GM21390 (cell line): ENCODE measurements at regions not wholly inside any gene's neighbourhood (a gene's known extent, or its start where the extent isn't known, plus 50 kb on each side); places are given as distances from the start of the nearest gene placed in this dataset.

Source experiments
- ATAC-seq: cut with Tn5 transposase; IDR thresholded peaks from one replicate; pipeline ENCODE4 v1.9.1; 2021; ENCODE audit not compliant: unreplicated experiment

DNA sequence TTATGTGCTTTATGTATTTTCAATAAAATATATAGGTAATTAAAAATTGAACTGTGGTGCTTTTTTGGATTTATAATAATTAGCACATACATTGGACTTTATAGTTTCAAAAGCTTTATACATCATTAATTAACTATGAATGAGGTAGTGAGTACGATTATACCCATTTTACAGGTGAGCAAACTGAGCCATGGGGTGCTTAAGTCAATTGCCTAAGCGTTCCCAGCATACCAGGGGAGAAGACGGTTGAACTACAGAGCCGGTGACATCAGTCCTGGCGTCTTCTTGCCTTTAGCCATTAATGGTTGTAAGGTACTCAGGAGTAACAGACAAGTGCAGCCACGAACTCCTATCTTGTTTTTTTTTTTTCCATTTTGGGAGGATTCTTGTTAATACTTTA is 172.8 kb downstream of the GATA3 start:
- ATAC-seq = no peak

DNA sequence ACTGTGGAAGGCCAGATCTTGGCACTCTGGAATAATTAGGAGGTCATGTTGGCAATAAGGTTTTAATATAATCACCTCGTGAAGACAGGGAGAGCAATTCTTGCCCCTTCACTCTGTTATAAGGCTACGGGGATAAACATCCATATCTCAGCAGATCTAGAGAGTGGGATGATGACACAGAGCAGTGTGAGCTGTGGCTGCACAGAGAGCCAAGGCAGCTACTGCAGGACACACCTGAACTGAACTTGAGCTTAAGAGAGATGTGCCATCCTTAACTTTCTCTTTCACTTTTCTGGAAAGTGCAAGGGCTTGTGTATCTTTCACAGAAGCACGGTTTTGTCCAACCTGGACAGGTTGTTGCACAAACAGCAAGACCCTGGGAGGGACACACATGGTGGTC is 174.7 kb downstream of the GATA3 start:
- no peak for ATAC-seq

DNA sequence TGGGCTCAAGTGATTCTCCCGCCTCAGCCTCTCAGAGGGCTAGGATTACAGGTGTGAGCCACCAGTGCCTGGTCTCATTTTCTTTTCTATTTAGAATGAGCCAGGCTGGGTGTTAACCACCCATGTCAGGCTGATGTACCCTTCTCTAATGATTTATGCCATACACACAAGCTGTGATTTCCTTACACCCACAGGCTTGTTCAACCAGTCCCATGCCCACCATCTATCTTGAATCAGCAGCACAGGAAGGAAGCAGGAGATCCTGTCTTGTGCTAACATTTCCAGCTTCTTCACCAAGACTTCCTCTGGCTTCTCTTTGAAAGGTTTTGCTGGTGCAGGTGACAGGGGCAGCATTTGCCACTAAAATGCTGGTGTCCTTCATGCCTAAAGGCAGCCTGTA is 176.4 kb downstream of the GATA3 start:
- ATAC-seq = no peak

DNA sequence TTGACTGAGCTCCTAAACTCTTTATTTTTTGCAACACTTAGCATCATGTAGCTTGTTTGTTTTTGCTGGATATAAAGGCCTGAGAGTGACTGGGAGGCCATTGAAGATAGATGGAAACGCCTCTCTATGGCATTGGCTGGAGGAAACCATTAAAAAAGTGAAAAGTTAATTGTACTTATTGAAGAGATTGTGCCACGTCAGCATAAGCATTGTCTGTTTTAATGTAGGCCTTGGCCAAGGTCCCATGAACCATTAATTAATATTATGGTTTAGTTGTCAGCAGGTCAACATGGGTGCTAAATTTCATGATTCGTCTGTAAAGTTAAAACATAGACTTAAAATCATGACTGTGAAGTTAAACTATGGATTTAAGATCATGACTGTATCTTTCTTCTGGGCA is 178.6 kb downstream of the GATA3 start:
- ATAC-seq = no peak

DNA sequence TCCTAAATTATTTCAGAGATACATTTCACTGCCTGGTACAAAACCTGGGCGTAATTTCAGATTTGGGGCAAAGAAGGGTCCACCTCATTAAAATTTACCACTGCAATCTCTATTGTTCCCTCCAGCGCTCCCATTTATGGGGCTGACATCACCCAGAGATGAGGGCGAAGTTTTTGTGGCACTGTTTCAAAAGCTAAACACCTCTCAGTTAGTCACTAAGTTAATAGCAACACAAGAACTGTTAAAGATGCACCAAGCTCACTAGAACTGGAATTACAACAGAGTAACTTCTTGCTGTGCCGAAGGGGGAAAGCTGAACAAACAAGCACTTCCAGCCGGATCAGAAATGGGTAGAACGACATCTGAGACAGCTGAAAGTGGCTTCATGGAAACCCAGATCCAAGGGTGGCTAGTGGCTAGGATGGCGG is 179.4 kb downstream of the GATA3 start:
- no peak for ATAC-seq

DNA sequence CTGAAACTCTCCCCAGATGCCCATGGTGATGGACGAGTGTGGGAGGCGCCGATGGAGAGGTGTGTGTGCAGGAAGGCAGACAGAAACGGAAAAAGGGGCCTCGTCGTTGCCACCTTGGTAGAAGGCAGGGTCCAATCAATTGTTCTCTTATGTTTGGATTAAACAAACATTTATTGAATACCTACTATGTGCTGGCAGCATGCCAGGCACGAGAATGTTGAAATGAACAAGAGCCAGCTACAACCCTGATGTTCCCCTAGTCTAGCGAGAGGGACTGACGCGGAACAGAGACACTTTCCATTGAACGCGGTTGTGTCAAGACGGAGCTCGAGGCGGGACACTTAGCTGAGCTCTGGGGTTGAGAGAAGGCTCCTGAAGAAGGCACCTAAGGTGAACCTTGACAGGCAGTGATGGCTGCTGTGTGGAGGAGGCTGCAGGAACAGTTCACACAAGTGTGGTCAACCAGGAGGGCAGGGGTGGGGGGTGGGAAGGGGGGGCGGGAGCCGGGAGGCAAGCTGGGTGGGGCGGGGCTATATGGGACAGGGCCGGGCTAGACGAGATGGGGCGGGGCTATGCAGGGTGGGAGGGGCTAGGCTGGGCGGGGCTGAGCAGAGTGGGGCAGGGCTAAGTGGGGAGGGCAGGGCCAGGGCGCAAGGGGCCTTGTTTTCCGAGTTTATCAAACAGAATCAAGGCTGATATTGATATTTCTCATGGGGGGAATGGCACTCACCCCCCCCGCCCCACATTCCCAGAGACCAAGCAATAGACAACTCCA is 181.0 kb downstream of the GATA3 start:
- ATAC-seq = no peak

DNA sequence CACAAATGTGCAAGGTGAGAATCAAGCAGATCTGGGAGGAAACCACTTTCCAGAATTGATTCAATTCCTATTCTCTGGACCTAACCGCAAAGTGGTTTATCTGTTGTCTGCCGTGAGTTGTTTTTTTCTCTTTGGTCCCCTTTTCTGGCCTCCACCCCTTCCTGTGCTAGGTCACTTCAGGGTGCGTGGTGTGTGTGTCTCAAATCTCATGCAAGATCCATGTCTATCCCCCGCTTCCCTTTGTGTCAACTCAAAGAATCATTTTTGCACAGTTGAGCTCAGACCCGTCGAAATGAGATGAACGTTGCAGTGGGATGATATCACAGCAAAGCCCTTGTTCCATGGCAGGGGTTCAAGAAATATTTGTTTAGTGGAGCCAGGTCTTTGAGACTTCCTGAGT is 184.5 kb downstream of the GATA3 start:
- no peak for ATAC-seq

DNA sequence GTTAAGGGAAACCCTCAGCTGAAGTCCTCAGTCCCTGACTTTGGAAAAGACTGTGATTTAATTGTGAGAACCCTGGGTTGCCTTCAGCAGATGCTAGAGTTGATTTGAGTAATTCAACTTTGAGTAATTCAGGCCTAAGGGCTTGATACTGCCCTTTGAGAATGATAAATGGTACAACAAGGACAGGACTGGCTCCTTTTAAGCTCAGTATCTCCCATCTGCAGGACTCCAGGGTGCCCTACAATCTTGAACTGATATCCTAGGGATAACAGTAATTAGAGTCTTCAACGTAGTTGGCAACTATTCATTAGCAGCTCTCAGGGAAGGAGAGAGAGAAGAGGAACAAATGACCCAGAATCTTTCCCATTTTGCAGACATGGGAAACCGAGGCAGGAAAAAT is 186.4 kb downstream of the GATA3 start:
- no peak for ATAC-seq

DNA sequence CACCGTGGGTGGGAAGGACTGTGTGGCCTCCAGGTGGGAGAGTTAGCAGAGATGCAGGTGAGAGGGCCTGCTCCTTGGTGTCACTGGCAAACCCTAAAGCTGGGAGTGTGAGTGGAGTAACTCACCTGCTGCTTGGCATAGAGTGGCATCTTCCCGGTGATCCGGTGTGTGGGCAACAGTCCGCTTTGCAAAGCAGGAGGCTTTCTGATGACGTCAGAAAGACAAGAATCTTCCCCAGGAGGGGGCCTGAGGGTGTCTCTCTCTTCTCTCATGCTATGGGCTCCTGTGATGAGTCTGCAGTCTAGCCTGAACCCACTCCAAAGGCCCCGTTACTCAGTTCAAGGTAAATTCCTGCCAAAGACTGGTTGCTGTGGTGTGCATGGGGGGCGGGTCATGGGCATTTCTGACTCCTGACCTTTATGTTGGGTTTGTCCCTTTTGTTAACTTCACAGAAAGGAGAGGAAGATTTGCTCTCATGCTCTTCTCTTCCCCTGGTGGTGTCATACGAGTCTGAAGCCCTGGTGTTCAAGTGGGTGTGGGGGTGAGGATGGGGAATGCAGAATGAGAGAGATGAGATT is 187.9 kb downstream of the GATA3 start:
- no peak for ATAC-seq

DNA sequence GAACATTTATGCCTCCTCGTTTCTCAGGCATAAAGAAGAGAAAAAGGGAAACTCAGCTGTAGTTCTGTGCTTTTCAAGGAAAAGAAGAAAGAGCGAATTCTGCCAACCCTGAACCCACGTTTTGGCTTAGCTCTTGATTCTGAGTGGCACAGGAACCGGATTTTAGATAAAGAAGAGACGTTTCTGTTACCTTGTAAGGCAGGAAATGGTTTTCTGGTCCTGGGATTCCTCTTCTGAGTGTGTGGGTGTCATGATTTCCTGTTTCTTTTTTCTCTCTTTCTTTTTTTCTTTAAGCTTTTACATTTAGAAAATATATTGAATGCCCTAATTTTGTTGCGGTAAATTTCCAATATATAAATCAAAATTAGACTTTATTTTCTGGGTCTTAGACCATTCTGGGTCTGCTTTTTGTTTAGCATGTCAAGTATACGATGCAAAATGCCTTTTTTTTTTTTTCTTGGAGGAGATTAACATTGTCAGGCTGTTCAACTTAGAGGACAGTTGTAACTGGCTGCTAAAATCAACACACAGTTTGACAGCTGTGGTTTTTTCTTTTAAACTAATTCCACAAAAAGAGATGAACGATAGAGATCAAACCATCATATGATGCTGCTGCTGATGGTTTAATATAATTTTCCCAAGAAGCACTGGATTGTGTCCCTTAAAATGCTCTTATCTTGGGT is 190.8 kb downstream of the GATA3 start:
- ATAC-seq = no peak

DNA sequence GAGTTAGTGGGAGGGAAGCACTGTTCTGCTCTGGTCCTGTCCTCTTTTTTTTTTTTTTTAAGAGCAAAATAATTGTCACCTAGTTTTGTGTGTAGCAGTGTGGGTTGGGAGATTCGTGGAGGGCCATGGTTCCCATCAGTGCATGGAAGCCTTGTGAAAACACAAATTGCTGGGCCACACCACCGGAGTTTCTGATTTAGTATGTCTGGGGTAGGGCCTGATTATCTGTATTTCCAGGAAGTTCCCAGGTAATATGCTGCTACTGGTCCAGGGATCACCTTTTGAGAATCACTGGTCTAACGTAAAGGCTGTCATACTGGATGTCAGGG is 191.3 kb downstream of the GATA3 start:
- no peak for ATAC-seq

DNA sequence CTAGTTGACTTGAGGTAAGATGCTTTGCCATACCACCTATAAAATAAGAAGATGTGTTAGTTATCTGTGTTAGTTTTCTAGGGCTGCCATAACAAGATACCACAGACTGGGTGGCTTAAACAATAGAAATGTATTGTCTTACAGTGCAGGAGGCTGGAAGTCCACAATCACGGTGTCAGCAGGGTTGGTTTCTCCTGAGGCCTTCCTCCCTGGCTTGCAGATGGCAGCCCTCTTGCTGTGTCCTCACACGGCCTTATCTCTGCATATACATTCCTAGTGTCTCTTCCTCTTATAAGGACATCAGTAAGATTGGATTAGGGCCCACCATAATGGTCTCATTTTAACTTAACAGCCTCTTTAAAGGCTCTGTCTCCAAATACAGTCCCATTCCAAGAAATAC is 192.1 kb downstream of the GATA3 start:
- no peak for ATAC-seq

DNA sequence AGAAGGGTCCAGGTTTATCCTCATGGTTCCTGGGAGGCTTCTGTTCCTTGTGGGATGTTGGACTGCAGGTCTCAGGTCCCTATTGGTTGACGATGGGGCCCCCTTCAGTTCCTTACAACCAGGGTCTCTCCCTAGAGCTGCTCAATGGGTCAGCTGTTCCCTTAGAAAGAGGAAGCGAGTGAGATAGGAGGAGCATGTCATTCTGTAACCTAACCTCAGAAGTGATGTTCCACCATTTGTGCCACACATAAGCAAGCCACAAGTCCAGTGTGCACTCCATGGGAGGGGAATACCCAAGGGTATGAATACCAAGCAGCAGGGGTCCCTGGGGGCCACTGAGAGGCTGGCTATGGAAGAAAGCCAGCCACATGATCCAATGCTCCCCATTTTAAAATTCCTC is 192.7 kb downstream of the GATA3 start:
- no peak for ATAC-seq

DNA sequence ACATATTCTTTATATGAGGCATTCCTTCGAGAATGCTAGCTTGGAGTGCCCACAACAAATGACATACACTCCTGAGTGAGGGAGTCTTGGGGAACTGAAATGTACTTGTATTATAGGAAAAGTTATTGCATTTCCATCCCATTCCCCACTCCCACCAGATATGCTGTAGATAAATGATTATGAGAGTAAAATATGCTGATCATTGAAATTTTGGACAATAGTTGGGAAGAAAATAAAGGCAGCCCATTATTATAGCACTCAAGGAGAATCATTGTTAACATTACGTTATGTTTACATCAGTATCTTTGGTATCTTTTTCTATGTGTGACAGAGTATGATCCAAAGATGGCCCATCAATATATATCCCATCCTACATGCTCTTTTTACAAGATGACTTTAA is 194.4 kb downstream of the GATA3 start:
- ATAC-seq = no peak

DNA sequence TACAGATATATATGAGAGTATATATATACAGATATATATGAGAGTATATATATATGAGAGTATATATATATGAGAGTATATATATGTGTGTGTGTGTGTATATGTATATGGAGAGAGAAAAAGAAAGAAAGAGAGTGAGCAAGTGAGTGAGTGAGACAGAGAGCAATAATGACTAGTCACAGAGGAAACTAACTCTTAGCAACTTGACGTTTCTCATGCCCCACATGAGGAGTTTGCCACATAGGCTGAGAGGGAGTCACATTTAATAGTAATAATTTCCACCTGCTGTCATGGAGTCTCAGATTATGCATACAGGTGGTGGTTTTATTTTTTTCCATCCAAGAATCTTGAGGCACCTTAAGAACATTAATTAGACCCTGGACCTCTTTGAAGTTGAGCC is 199.9 kb downstream of the GATA3 start:
- ATAC-seq = no peak

DNA sequence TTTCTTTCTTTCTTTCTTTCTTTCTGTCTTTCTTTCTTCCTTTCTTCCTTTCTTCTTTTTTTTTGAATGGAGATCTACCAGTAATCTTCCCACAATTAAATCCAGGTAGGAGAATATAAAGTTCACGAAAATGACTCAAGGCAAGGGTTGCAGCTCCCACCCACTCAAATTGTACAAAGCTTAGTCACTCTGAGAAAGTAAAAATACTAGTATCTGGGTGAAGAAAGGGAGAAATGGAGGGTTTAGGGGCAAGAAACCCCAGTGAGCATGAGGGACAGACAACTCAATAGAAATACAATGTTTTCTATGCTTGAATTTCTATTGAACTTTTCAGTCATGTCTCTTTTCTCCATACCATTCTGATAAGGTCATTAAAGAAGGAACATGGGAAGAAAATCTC is 200.8 kb downstream of the GATA3 start:
- no peak for ATAC-seq

DNA sequence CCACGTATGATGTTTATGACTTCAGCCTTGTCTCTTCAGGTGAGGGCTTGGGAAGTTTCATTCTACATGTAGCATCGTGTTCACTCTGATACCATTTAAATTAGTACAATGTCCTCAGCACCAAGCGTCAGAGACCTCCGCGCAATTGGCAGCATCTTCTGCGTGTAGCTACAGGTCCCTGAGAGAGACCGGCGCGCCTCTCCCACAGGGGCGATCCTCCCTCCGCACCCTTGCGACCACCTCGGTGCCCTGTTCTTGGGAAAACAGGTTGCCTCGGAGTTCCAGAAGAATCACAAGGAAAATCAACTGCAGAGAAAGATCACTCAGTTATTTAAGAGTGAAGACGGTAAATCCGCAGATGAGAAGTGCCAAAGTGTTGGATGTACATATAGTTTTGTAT is 206.2 kb downstream of the GATA3 start:
- no peak for ATAC-seq

DNA sequence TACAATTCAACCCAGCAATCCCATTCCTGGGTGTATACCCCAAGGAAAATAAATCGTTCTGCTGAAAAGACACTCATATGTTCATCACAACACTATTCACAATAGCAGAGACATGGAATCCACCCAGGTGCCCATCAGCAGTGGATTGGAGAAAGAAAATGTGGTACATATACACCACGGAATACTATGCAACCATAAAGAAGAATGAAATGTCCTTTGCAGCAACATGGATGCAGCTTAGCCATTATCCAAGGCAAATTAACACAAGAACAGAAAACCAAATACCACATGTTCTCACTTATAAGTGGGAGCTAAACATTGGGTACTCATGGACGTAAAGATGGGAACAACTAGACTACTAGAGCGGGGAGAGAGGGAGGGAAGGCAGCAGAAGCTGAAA is 207.8 kb downstream of the GATA3 start:
- no peak for ATAC-seq

DNA sequence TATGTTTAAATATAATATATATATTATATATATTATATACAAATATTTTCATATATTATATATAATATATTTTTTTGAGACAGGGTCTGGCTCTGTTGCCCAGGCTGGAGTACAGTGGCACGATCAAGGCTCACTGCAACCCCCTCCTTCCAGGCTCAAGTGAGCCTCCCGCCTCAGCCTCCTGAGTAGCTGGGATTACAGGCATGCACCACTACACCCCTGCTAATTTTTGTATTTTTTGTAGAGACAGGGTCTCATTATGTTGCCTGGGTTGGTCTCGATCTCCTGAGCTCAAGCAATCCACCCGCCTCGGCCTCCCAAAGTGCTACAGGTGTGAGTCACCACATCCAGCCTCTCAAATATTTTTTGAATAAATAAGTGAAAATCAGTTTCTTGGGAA is 215.5 kb downstream of the GATA3 start:
- ATAC-seq = no peak

DNA sequence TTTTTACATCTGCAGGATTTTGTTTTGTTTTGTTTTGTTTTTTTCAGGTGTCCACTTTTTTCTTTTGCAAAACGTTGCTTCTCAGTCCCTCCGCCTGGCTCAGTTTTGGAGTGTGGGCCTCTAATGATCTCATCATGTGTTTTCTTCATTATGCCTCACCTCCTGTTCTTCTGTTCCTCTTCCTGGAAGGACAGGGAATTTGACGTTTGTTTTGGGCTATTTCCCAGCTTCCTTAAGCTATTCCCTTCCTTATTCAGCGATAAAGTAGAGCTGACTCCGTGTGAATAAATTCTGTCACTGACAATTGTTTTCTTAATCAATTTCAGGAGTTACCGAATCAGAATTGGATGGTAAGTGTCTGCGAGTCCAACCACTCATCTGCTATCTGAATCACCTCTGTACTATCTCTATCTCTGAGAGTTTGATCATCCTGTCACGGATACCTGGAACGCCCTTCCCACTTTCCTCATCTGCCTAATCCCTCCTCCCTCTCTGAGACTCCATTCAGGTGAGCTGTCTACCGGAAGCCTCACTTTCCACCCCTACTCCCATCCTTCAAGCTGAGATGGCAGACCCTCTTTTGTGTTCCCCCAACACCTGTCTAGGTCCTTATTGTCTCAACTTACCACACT is 218.4 kb downstream of the GATA3 start:
- no peak for ATAC-seq

DNA sequence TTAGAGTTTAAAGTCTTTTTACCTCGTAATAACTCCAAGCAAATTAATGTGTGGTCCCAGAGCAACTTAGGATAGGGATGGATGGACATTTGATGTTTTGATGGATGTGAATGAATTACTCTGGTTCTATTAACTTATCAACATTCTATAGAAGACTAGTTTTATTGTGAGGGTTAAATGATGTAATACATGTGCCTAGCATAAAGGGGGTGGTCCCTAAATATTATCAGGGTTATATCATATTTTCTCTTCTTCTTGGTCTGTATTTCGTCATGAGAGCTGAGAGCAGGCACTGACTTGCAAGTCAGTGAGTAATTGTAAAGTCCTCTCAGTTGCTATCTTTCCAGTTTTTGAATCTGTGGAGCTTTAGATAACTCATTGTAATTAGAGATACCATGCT is 219.3 kb downstream of the GATA3 start:
- ATAC-seq = no peak

DNA sequence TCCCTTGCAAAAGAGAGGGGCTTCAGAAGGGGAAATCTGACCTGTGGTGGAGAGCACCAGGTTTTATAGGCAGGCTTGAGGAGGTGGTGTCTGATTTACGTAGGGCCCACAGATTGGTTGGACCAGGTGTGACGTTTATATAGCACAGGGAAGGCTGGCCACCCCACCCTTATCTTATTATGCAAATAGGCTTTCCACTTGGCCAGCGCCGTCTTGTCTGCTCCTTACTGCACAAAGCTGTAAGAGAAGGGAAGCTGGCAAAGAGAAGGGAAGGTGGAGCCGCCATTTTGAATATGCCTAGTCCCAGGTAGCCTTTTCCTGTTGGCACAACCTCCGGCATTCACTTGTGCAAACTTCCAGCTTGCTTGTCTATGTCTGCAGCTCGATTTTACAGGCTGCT is 221.4 kb downstream of the GATA3 start:
- no peak for ATAC-seq
